ENCODE measurements at regions not wholly inside any gene's neighbourhood (a gene's known extent, or its start where the extent isn't known, plus 50 kb on each side); places are given as distances from the start of the nearest gene placed in this dataset.

DNA sequence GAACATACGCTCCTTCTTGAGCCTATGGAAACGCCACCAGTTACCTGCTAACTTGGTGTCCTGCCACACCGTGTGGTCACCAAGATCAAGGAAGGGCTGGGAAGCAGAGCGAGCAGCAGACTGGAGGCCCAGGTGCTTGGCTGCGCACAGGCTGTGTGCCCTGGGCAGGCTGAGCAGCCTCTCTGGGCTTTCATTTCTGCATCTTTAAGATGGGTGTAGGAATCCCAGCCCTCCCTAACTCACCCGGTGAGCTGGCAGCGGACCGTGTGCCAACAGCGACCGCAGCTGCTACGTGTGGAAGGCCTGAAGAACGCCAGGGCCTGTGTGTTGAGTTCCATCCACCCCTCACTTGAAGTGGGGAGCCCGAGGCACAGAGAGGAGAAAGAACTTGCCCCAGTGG, 80.0 kb downstream of the IRF8 start:
- Histone ChIP-seq H3K9me1 (replicated peaks; ENCODE audit: control insufficient read depth, extremely low read depth, insufficient read depth, low read length) (no peaks in the 10 kb centered on the region), H2AFZ (ENCODE audit: low read depth, low read length) (no peak overlapping the region), H3K4me3 (replicated peaks in 1 of 3; ENCODE audit: insufficient read depth in 1 of 3, low read depth in 1 of 3, low read length in 3 of 3) (no peak overlapping the region), H4K20me1 (replicated peaks; ENCODE audit: control insufficient read depth, extremely low read depth, insufficient read depth, low read length) (no peaks in the 10 kb centered on the region), H3K4me1 (ENCODE audit: control insufficient read depth, extremely low read depth, insufficient read depth, low read length) (no peaks in the 10 kb centered on the region), H3K9me3 (replicated peaks; ENCODE audit: control insufficient read depth, insufficient read depth, low read length) (no peaks in the 10 kb centered on the region), H3K79me2 (ENCODE audit: control insufficient read depth, insufficient read depth, low read length) (no peaks in the 10 kb centered on the region), H3K9ac (replicated peaks; ENCODE audit: extremely low read depth, insufficient read depth, low read length) (no peak overlapping the region), H3K27ac (ENCODE audit: insufficient read depth, low read depth, low read length) (no peak overlapping the region), H3K36me3 (ENCODE audit: control insufficient read depth in 2 of 2, extremely low read depth in 1 of 2, insufficient read depth in 2 of 2, low read length in 2 of 2) (no peaks in the 10 kb centered on the region), H3K27me3 (ENCODE audit: control insufficient read depth in 2 of 2, insufficient read depth in 2 of 2, low read length in 2 of 2) (peaks cover 0 to 2% of the 10 kb centered on the region in 2 experiments), H3K4me2 (ENCODE audit: insufficient read depth, low read length) (no peak overlapping the region)
- DNase-seq (ENCODE audit: low read depth, low spot score) (no peak), FAIRE-seq (no peak)
- intact Hi-C loops (cut with micrococcal nuclease) (no loop called here), dilution Hi-C loops (cut with MboI; ENCODE audit: extremely low pct_ligation_motif_present, low sequenced_read_pairs) (no loop called here)
- TF ChIP-seq, protein P1, sequence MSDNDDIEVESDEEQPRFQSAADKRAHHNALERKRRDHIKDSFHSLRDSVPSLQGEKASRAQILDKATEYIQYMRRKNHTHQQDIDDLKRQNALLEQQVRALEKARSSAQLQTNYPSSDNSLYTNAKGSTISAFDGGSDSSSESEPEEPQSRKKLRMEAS (IDR thresholded peaks at IDR 0.05; ENCODE audit: insufficient read depth, insufficient read length) = no peak
- TF ChIP-seq, protein P2, sequence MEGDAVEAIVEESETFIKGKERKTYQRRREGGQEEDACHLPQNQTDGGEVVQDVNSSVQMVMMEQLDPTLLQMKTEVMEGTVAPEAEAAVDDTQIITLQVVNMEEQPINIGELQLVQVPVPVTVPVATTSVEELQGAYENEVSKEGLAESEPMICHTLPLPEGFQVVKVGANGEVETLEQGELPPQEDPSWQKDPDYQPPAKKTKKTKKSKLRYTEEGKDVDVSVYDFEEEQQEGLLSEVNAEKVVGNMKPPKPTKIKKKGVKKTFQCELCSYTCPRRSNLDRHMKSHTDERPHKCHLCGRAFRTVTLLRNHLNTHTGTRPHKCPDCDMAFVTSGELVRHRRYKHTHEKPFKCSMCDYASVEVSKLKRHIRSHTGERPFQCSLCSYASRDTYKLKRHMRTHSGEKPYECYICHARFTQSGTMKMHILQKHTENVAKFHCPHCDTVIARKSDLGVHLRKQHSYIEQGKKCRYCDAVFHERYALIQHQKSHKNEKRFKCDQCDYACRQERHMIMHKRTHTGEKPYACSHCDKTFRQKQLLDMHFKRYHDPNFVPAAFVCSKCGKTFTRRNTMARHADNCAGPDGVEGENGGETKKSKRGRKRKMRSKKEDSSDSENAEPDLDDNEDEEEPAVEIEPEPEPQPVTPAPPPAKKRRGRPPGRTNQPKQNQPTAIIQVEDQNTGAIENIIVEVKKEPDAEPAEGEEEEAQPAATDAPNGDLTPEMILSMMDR (IDR thresholded peaks at IDR 0.05; ENCODE audit: extremely low read depth in 1 of 2, insufficient read depth in 1 of 2, low read depth in 1 of 2, low read length in 2 of 2) = no peak
- POLR2A ChIA-PET = no interaction called here
- no TSS peak for BruUV-seq (replicated peaks)
- CTCF ChIA-PET = interaction anchor here (2.2 kb wide), 1 partner anchor 157 kb away, joined by 7 read pairs; no protein-coding TSS in a partner anchor

- ChIA-PET CTCF (interaction anchor here (2.2 kb wide), 1 partner anchor 158 kb away, joined by 7 read pairs; no protein-coding TSS in a partner anchor), POLR2A (no interaction called here)
- H3K9ac ChIP-seq (replicated peaks; ENCODE audit: extremely low read depth, insufficient read depth, low read length) = no peak overlapping the region
- no peak overlapping the region for H3K4me3 ChIP-seq (replicated peaks in 1 of 3; ENCODE audit: insufficient read depth in 1 of 3, low read depth in 1 of 3, low read length in 3 of 3)
- BruUV-seq (replicated peaks) = no TSS peak
- H3K9me3 ChIP-seq (replicated peaks; ENCODE audit: control insufficient read depth, insufficient read depth, low read length) = no peaks in the 10 kb centered on the region
- DNase-seq (ENCODE audit: low read depth, low spot score) = no peak
- peaks cover 2% of the 10 kb centered on the region in 2 experiments for H3K27me3 ChIP-seq (ENCODE audit: control insufficient read depth in 2 of 2, insufficient read depth in 2 of 2, low read length in 2 of 2)
- H3K27ac ChIP-seq (ENCODE audit: insufficient read depth, low read depth, low read length) = no peak overlapping the region
- no peaks in the 10 kb centered on the region for H3K36me3 ChIP-seq (ENCODE audit: control insufficient read depth in 2 of 2, extremely low read depth in 1 of 2, insufficient read depth in 2 of 2, low read length in 2 of 2)
- TF ChIP-seq GATA2 (IDR thresholded peaks at IDR 0.05; ENCODE audit: insufficient read depth, insufficient read length, low read depth, low read length) = no peak
- TF ChIP-seq MYC (IDR thresholded peaks at IDR 0.05; ENCODE audit: low read depth, low read length) = no peak
- no peak for TF ChIP-seq FOS (IDR thresholded peaks at IDR 0.05; ENCODE audit: borderline replicate concordance, insufficient read depth, low read length)
- TF ChIP-seq, protein P1 (IDR thresholded peaks at IDR 0.05; ENCODE audit: insufficient read depth, insufficient read length) = no peak
- no peak for TF ChIP-seq JUN (IDR thresholded peaks at IDR 0.05; ENCODE audit: borderline replicate concordance, insufficient read depth, insufficient read length, low read depth)
- no peak for TF ChIP-seq POLR2AphosphoS5 (IDR thresholded peaks at IDR 0.05; ENCODE audit: insufficient read depth, low read depth, low read length)
- TF ChIP-seq EZH2 (IDR thresholded peaks at IDR 0.05; ENCODE audit: borderline replicate concordance, low read depth, low read length, severe bottlenecking) = no peak
- TF ChIP-seq, protein P2 (IDR thresholded peaks at IDR 0.05; ENCODE audit: extremely low read depth in 1 of 2, insufficient read depth in 1 of 2, low read depth in 1 of 2, low read length in 2 of 2) = no peak
- no peak for TF ChIP-seq POLR2A (IDR thresholded peaks at IDR 0.05; ENCODE audit: low read depth, low read length)
- no peaks in the 10 kb centered on the region for H3K4me1 ChIP-seq (ENCODE audit: control insufficient read depth, extremely low read depth, insufficient read depth, low read length)
- no peak for FAIRE-seq
- no peaks in the 10 kb centered on the region for H3K9me1 ChIP-seq (replicated peaks; ENCODE audit: control insufficient read depth, extremely low read depth, insufficient read depth, low read length)
- no peaks in the 10 kb centered on the region for H3K79me2 ChIP-seq (ENCODE audit: control insufficient read depth, insufficient read depth, low read length)
- H4K20me1 ChIP-seq (replicated peaks; ENCODE audit: control insufficient read depth, extremely low read depth, insufficient read depth, low read length) = no peaks in the 10 kb centered on the region
- dilution Hi-C loops (cut with MboI; ENCODE audit: extremely low pct_ligation_motif_present, low sequenced_read_pairs) = no loop called here
- H2AFZ ChIP-seq (ENCODE audit: low read depth, low read length) = no peak overlapping the region
- intact Hi-C loops (cut with micrococcal nuclease) = no loop called here
- no peak overlapping the region for H3K4me2 ChIP-seq (ENCODE audit: insufficient read depth, low read length)
These were observed 80.6 kb downstream of the IRF8 start for GRCh38 chr16:85979605-85980004.

All from endothelial cell of umbilical vein (primary cell).